HG02678 (cell line): ENCODE measurements at regions not wholly inside any gene's neighbourhood (a gene's known extent, or its start where the extent isn't known, plus 50 kb on each side); places are given as distances from the start of the nearest gene placed in this dataset.
"Not testable (repeated sequence)": the region's sequence is repeated elsewhere in the genome, so short reads cannot be mapped to it uniquely, and the experiment has no call there.

Experiments
- ATAC-seq: cut with Tn5 transposase; IDR thresholded peaks from one replicate; pipeline ENCODE4 v1.9.1; 2021; ENCODE audit warnings: mild to moderate bottlenecking, moderate library complexity; ENCODE audit not compliant: unreplicated experiment

- no peak for ATAC-seq
These were observed 442.3 kb upstream of the CHRM3 start for GRCh38 chr1:238944028-238944427.

- no peak for ATAC-seq
These were observed 458.5 kb upstream of the CHRM3 start for GRCh38 chr1:238927899-238928298.

- no peak for ATAC-seq
These were observed 469.5 kb upstream of the CHRM3 start for GRCh38 chr1:238916828-238917227.

GRCh38 chr1:238914346-238914745, 472.0 kb upstream of the CHRM3 start:
- no peak for ATAC-seq

- ATAC-seq = no peak
These were observed 473.2 kb upstream of the CHRM3 start for GRCh38 chr1:238913210-238913609.

- ATAC-seq = no peak
These were observed 474.2 kb upstream of the CHRM3 start for GRCh38 chr1:238912148-238912547.

GRCh38 chr1:238902752-238903151, 483.6 kb upstream of the CHRM3 start:
- ATAC-seq = not testable (repeated sequence)

- no peak for ATAC-seq
These were observed 486.0 kb upstream of the CHRM3 start for GRCh38 chr1:238900334-238900865.

GRCh38 chr1:238898856-238899255, 487.5 kb upstream of the CHRM3 start:
- ATAC-seq = no peak

GRCh38 chr1:238895911-238896310, 490.5 kb upstream of the CHRM3 start:
- ATAC-seq = no peak

- no peak for ATAC-seq
These were observed 493.8 kb upstream of the CHRM3 start for GRCh38 chr1:238892612-238893011.

- no peak for ATAC-seq
These were observed 524.9 kb upstream of the CHRM3 start for GRCh38 chr1:238861342-238862066.

- no peak for ATAC-seq
These were observed 552.4 kb upstream of the CHRM3 start for GRCh38 chr1:238833919-238834318.

GRCh38 chr1:238832106-238832505, 554.3 kb upstream of the CHRM3 start:
- no peak for ATAC-seq

- no peak for ATAC-seq
These were observed 556.2 kb upstream of the CHRM3 start for GRCh38 chr1:238830036-238830611.

- ATAC-seq = no peak
These were observed 559.5 kb upstream of the CHRM3 start for GRCh38 chr1:238826891-238827290.

GRCh38 chr1:238823416-238823815, 563.0 kb upstream of the CHRM3 start:
- no peak for ATAC-seq

- no peak for ATAC-seq
These were observed 575.0 kb upstream of the CHRM3 start for GRCh38 chr1:238811211-238811879.

- ATAC-seq = no peak
These were observed 595.5 kb upstream of the CHRM3 start for GRCh38 chr1:238790882-238791281.

GRCh38 chr1:238789916-238790667, 596.3 kb upstream of the CHRM3 start:
- no peak for ATAC-seq

GRCh38 chr1:238787471-238787870, 598.9 kb upstream of the CHRM3 start:
- no peak for ATAC-seq
